ENCODE measurements at regions not wholly inside any gene's neighbourhood (a gene's known extent, or its start where the extent isn't known, plus 50 kb on each side); places are given as distances from the start of the nearest gene placed in this dataset.

- CTCF ChIA-PET: no interaction called here
Measured at GRCh38 chr13:72537395-72537780, 190.0 kb downstream of the MZT1 start.

More at GRCh38 chr13:72537395-72537780, 190.0 kb downstream of the MZT1 start:
- BruUV-seq (replicated peaks): no TSS peak
- H3K9ac ChIP-seq (ENCODE audit: low read length): no peak overlapping the region
- H3K4me2 ChIP-seq (ENCODE audit: low read length): no peak overlapping the region
- H3K36me3 ChIP-seq (ENCODE audit: control insufficient read depth in 1 of 2, insufficient read depth in 2 of 2, low read length in 2 of 2): no peaks in the 10 kb centered on the region
- H3K9me3 ChIP-seq (ENCODE audit: control insufficient read depth in 1 of 2, insufficient read depth in 1 of 2, low read depth in 1 of 2, low read length in 2 of 2): no peaks in the 10 kb centered on the region
- H2AFZ ChIP-seq (ENCODE audit: low read depth, low read length, poor library complexity, severe bottlenecking): no peak overlapping the region
- no peak overlapping the region for H3K4me3 ChIP-seq (replicated peaks in 1 of 2; ENCODE audit: low read depth in 1 of 2, low read length in 2 of 2)
- H3K27ac ChIP-seq (ENCODE audit: low read depth, low read length): no peak overlapping the region
- ChIA-PET POLR2A (no interaction called here), RAD21 (ENCODE audit: low non-redundant PET in 1 of 2, low total read pairs in 2 of 2, uncharacterized antibody in 2 of 2, unreplicated experiment in 2 of 2) (no interaction called here)
- no peaks in the 10 kb centered on the region for H4K20me1 ChIP-seq (ENCODE audit: insufficient read depth)
- H3K9me2 ChIP-seq (ENCODE audit: insufficient read depth): no peaks in the 10 kb centered on the region
- H3K79me2 ChIP-seq (ENCODE audit: insufficient read depth, low read length): no peaks in the 10 kb centered on the region
- no peaks in the 10 kb centered on the region for H3K4me1 ChIP-seq (ENCODE audit: control insufficient read depth in 1 of 2, insufficient read depth in 2 of 2, low read length in 2 of 2)
- intact Hi-C loops (cut with micrococcal nuclease): no loop called here
- no peaks in the 10 kb centered on the region for H3K27me3 ChIP-seq (ENCODE audit: insufficient read depth, low read length)
- TF ChIP-seq POLR2A (IDR thresholded peaks at IDR 0.05; ENCODE audit: borderline replicate concordance, extremely low read depth, insufficient read depth, insufficient read length) (no peak), CEBPB (IDR thresholded peaks at IDR 0.05; ENCODE audit: low read depth) (no peak), JUND (IDR thresholded peaks at IDR 0.05) (no peak), ATF3 (IDR thresholded peaks at IDR 0.05) (no peak), EGR1 (IDR thresholded peaks at IDR 0.05; ENCODE audit: low read depth) (no peak), ZBTB33 (IDR thresholded peaks at IDR 0.05; ENCODE audit: extremely low read depth, insufficient replicate concordance, low read length) (no peak), EZH2phosphoT487 (IDR thresholded peaks at IDR 0.05; ENCODE audit: borderline replicate concordance) (no peak), MAX (IDR thresholded peaks at IDR 0.05) (no peak), FOSL1 (IDR thresholded peaks at IDR 0.05; ENCODE audit: low read depth) (no peak), POLR2AphosphoS5 (IDR thresholded peaks at IDR 0.05; ENCODE audit: low read depth, low read length) (no peak), ZFX (IDR thresholded peaks at IDR 0.05) (no peak), CTCF (IDR thresholded peaks at IDR 0.05 in 2 of 3, conservative IDR thresholded peaks at IDR 0.05 in 1 of 3; ENCODE audit: borderline replicate concordance in 1 of 3, insufficient read depth in 1 of 3, low read depth in 2 of 3, low read length in 2 of 3) (no peak), SRF (IDR thresholded peaks at IDR 0.05; ENCODE audit: low read depth) (no peak)
- no peak for ATAC-seq
- DNase-seq (ENCODE audit: low read depth, low spot score): no peak
